Neutrophil (primary cell): ENCODE measurements at regions not wholly inside any gene's neighbourhood (a gene's known extent, or its start where the extent isn't known, plus 50 kb on each side); places are given as distances from the start of the nearest gene placed in this dataset.
"Not testable (repeated sequence)": the region's sequence is repeated elsewhere in the genome, so short reads cannot be mapped to it uniquely, and the experiment has no call there.

Source experiments
- H3K27ac ChIP-seq: fragments of 200-600 bp; sonication (generic); 2 replicates; pipeline ENCODE4 v1.5.1; 2016; ENCODE audit warnings: mild to moderate bottlenecking, moderate library complexity
- H3K27me3 ChIP-seq: fragments of 200-600 bp; sonication (generic); 2 replicates; pipeline ENCODE4 v1.6.0; 2016; ENCODE audit warnings: mild to moderate bottlenecking
- H3K36me3 ChIP-seq: fragments of 200-600 bp; sonication (generic); 2 replicates; pipeline ENCODE4 v1.5.1; 2017
- H3K4me1 ChIP-seq, 2 experiments: fragments of 200-600 bp in 1 of 2; sonication (generic) in 1 of 2; 1 replicate in 1 of 2; 2 replicates in 1 of 2; pipeline versions ENCODE4 v1.5.1 to v1.6.1; 2013 to 2016; ENCODE audit warnings: low read depth in 1 of 2, low read length in 1 of 2, mild to moderate bottlenecking in 1 of 2, moderate library complexity in 1 of 2; ENCODE audit not compliant: control insufficient read depth in 1 of 2, insufficient read depth in 1 of 2
- H3K4me3 ChIP-seq, 2 experiments: fragments of 200-600 bp in 1 of 2; sonication (generic) in 1 of 2; 1 replicate in 1 of 2; 2 replicates in 1 of 2; pipeline ENCODE4 v1.5.1; 2013 to 2016; ENCODE audit warnings: low read depth in 1 of 2, low read length in 1 of 2, mild to moderate bottlenecking in 1 of 2, moderate library complexity in 1 of 2
- H3K9me3 ChIP-seq: fragments of 200-600 bp; sonication (generic); 2 replicates; pipeline ENCODE4 v1.5.1; 2016
- CTCF ChIP-seq: fragments of 200-600 bp; sonication (generic); IDR thresholded peaks from 2 replicates; pipeline ENCODE4 v1.5.1; 2016; ENCODE audit warnings: antibody characterized with exemption

- no peak overlapping the region for H3K4me3 ChIP-seq
- TF ChIP-seq CTCF, result no peak
Measured at GRCh38 chr4:164138521-164138920, 615.4 kb upstream of the SMIM31 start.

GRCh38 chr4:164139291-164139690 lies 614.6 kb upstream of the SMIM31 start:
- Histone ChIP-seq H3K9me3 (no peaks in the 10 kb centered on the region), H3K36me3 (no peaks in the 10 kb centered on the region), H3K4me3 (no peak overlapping the region), H3K27me3 (no peaks in the 10 kb centered on the region), H3K4me1 (no peaks in the 10 kb centered on the region), H3K27ac (no peak overlapping the region)
- no peak for TF ChIP-seq CTCF

More at GRCh38 chr4:164138521-164138920, 615.4 kb upstream of the SMIM31 start:
- Histone ChIP-seq H3K27me3 (no peaks in the 10 kb centered on the region), H3K36me3 (no peaks in the 10 kb centered on the region), H3K27ac (no peak overlapping the region), H3K9me3 (no peaks in the 10 kb centered on the region), H3K4me1 (no peaks in the 10 kb centered on the region)

GRCh38 chr4:164141755-164142375 lies 612.1 kb upstream of the SMIM31 start:
- not testable (repeated sequence) for H3K9me3 ChIP-seq, H3K4me1 ChIP-seq, H3K4me3 ChIP-seq, H3K27me3 ChIP-seq, H3K36me3 ChIP-seq, H3K27ac ChIP-seq

- no peaks in the 10 kb centered on the region for H3K9me3 ChIP-seq
- no peak for TF ChIP-seq CTCF
- no peak overlapping the region for H3K27ac ChIP-seq
- no peaks in the 10 kb centered on the region for H3K27me3 ChIP-seq
- H3K4me1 ChIP-seq, result no peaks in the 10 kb centered on the region
- no peak overlapping the region for H3K4me3 ChIP-seq
- no peaks in the 10 kb centered on the region for H3K36me3 ChIP-seq
Measured at GRCh38 chr4:164154416-164154815, 599.5 kb upstream of the SMIM31 start.

- Histone ChIP-seq H3K4me1 (no peaks in the 10 kb centered on the region), H3K36me3 (no peaks in the 10 kb centered on the region), H3K9me3 (no peaks in the 10 kb centered on the region), H3K27ac (no peak overlapping the region), H3K4me3 (no peak overlapping the region), H3K27me3 (no peaks in the 10 kb centered on the region)
- no peak for TF ChIP-seq CTCF
Measured at GRCh38 chr4:164169591-164169990, 584.3 kb upstream of the SMIM31 start.

GRCh38 chr4:164177153-164177552 lies 576.8 kb upstream of the SMIM31 start:
- Histone ChIP-seq H3K36me3 (no peaks in the 10 kb centered on the region), H3K9me3 (no peaks in the 10 kb centered on the region), H3K4me1 (no peaks in the 10 kb centered on the region), H3K27me3 (no peaks in the 10 kb centered on the region), H3K4me3 (no peak overlapping the region), H3K27ac (no peak overlapping the region)
- TF ChIP-seq CTCF, result no peak
